GM10266 (cell line): ENCODE measurements at regions not wholly inside any gene's neighbourhood (a gene's known extent, or its start where the extent isn't known, plus 50 kb on each side); places are given as distances from the start of the nearest gene placed in this dataset.

Experiments
- DNase-seq: peaks from one replicate; pipeline ENCODE4 v3.0.0; 2012; ENCODE audit errors: extremely low spot score
- TF ChIP-seq, protein P1 (sequence below): IDR thresholded peaks from 2 replicates; pipeline ENCODE4 v1.5.1; 2012; ENCODE audit warnings: mild to moderate bottlenecking, low read depth; ENCODE audit not compliant: control insufficient read depth, insufficient read depth; ENCODE audit errors: missing control alignments

DNA sequence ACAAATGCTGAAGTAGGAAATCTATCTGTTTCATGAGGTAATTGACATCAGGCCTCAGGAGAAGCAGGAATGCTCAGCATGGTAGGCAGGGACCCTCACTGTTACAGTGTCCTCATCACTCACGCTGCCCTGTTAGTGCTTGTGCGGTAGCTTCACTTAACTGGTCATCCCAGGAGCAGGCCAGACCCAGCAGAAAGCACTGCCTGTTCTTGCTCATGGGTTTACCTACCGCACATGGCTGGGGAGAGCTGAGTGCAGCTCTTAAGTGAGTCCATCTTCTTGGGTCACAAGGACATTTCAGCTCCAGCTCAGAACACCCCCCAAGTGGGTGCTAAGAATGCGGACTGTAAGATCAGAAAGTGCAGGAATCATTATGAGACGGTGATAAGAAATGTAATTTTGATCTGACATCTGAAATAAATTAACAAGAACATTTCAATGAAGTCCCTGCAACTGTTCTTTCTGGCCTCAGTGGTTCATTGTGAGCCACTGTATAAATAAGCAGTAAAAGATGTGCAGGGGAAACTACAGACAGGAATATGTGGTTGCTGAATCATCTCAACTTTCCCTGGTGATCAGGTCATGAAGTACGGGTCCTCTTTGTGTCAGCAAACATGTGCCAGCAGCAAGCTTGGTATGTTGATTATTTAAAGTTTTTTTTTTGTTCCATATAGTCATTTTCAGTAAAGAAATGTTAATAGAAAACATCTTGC is 757.7 kb upstream of the TMEM132C start:
- DNase-seq = no peak
- TF ChIP-seq, protein P1, sequence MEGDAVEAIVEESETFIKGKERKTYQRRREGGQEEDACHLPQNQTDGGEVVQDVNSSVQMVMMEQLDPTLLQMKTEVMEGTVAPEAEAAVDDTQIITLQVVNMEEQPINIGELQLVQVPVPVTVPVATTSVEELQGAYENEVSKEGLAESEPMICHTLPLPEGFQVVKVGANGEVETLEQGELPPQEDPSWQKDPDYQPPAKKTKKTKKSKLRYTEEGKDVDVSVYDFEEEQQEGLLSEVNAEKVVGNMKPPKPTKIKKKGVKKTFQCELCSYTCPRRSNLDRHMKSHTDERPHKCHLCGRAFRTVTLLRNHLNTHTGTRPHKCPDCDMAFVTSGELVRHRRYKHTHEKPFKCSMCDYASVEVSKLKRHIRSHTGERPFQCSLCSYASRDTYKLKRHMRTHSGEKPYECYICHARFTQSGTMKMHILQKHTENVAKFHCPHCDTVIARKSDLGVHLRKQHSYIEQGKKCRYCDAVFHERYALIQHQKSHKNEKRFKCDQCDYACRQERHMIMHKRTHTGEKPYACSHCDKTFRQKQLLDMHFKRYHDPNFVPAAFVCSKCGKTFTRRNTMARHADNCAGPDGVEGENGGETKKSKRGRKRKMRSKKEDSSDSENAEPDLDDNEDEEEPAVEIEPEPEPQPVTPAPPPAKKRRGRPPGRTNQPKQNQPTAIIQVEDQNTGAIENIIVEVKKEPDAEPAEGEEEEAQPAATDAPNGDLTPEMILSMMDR = no peak

DNA sequence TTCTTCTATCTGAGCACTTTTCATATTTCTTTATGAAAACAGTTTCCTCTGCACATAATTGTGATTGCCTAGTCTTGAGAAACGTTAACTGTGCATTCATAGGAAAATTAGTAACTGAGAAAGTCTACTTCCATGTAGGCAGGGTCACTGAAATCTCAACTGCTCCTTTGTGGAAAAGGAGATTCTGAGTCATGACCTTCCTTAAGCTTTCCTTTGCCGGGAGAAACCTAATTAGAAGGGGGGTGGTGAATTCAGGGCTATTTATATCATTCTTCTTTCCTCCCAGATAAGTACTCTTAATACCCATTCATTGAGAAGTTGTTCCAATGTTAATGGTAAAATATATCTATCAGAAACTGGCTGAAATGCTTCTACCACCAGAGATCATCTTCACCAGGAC is 751.0 kb upstream of the TMEM132C start:
- TF ChIP-seq, protein P1 = no peak
- no peak for DNase-seq

DNA sequence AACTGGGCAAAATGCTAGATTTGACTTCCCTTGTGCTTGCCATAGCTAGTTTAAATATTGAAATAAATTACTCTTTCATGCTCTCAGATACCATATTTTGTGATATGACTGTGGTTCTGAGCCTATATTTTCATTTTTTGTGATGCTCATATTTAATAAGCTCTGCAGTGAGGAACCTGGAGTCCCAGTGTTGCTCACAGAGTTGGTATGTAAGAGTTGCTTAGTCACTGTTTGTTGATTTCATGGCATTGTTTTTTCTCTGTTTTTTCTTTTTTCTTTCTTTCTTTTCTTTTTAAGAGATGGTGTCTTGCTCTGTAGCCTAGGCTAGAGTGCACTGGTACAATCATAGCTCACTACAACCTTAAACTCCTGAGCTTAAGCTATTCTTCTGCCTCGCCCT is 750.5 kb upstream of the TMEM132C start:
- no peak for DNase-seq
- TF ChIP-seq, protein P1 = no peak

DNA sequence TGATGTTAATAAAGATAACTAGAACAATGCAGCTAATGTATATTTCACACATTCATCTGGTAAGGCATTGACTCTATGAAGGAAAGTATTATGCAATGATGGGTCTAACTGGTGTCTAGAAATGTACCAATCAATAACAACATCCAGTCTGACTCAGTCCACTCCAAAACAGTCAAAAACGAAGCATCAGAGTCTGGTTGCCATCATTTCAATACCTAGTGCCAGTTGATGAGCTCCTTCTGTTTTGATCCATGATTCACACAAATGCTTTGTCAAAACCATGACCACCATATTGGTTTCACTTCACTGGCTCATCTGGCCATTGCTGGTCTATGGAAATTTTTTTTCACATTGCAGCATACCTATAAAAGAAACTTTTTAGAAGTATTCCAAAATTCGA is 747.2 kb upstream of the TMEM132C start:
- DNase-seq = no peak
- TF ChIP-seq, protein P1 = no peak

DNA sequence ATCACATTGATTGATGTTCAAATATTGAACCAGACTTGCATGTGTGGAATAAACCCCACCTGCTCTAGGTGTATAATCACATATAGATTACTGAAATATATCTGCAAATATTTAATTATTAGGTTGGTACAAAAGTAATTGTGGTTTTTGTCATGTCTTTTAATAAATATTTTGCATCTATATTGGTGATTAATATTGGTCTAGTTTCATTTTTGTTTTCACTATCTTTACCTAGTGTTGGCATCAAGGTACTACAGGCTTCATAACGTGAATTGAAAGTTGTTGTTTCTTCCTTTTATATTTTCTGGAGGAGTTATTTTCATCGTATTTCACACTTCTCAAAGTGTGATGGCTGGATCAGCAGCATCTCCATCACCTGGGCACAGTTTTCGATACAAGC is 740.0 kb upstream of the TMEM132C start:
- TF ChIP-seq, protein P1 = no peak
- DNase-seq = no peak

DNA sequence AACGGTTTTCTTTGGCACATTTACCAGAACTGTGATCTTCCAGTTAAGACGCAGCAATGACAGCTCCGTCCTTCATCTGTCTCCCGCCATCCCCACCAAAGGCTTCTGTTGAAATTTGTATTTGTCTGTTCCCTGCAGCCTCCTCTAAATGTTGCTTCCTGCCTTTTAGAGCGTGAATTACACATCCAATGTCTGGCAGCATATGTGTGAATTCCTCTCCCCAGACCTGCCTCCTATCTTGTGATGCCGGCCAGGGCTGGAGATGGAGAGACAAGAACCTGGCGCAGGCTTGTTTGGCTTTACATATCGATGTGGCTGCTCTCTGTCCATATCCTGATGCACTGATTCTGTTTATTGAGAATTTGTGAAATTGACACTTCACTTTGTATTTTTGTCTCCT is 738.4 kb upstream of the TMEM132C start:
- DNase-seq = no peak
- TF ChIP-seq, protein P1 = no peak

DNA sequence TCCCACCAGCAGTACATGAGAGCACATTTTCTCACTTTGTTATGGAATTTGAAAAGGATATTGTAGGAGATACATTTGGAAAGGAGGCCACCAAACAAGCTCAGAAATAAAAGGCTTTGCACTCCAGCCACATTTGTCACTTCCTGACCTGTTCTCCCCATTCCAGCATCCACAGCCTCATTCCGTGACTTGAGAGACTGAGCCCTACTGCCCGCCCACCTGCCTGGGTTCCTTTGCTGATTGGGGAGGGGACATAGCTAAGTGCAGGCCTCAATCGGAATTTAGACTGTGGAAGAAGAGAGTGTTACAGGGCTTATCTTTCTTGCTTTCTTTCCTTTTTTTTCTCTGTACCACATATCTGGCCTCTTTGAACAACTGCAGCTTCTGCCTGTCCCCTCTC is 735.4 kb upstream of the TMEM132C start:
- TF ChIP-seq, protein P1 = no peak
- no peak for DNase-seq
